Osteoblast (primary cell): ENCODE measurements at regions not wholly inside any gene's neighbourhood (a gene's known extent, or its start where the extent isn't known, plus 50 kb on each side); places are given as distances from the start of the nearest gene placed in this dataset.

ENCODE experiments used
- DNase-seq: peaks from one replicate; pipeline ENCODE4 v3.0.0; 2011; ENCODE audit warnings: low spot score, mixed read lengths; ENCODE audit not compliant: insufficient read length; ENCODE audit errors: missing footprints
- H2AFZ ChIP-seq: 2 replicates; pipeline ENCODE4 v1.6.0; 2011; ENCODE audit warnings: mild to moderate bottlenecking, low read length
- H3K27ac ChIP-seq: 2 replicates; pipeline ENCODE4 v1.5.1; 2011; ENCODE audit warnings: mild to moderate bottlenecking, low read depth, low read length, moderate library complexity
- H3K27me3 ChIP-seq: 2 replicates; pipeline ENCODE4 v1.6.0; 2012; ENCODE audit warnings: mild to moderate bottlenecking, control low read depth, inconsistent platforms, low read length, moderate library complexity; ENCODE audit not compliant: insufficient read depth
- H3K36me3 ChIP-seq: 2 replicates; pipeline ENCODE4 v1.5.1; 2011; ENCODE audit warnings: mild to moderate bottlenecking, low read length, control low read depth, moderate library complexity; ENCODE audit not compliant: insufficient read depth
- H3K4me1 ChIP-seq: 2 replicates; pipeline ENCODE4 v1.5.1; 2011; ENCODE audit warnings: mild to moderate bottlenecking, low read length, control low read depth, moderate library complexity; ENCODE audit not compliant: insufficient read depth
- H3K4me2 ChIP-seq: 2 replicates; pipeline ENCODE4 v1.6.0; 2011; ENCODE audit warnings: mild to moderate bottlenecking, low read length; ENCODE audit not compliant: insufficient read depth
- H3K4me3 ChIP-seq: fragments of 200-600 bp; sonication (generic); 3 replicates; pipeline ENCODE4 v1.5.1; 2012; ENCODE audit warnings: mild to moderate bottlenecking, low read length, inconsistent platforms; ENCODE audit not compliant: insufficient read depth
- H3K79me2 ChIP-seq: 2 replicates; pipeline ENCODE4 v1.6.0; 2012; ENCODE audit warnings: mild to moderate bottlenecking, low read length, control low read depth, inconsistent platforms; ENCODE audit not compliant: insufficient read depth
- H3K9me3 ChIP-seq: 2 replicates; pipeline ENCODE4 v1.5.1; 2011; ENCODE audit warnings: low read depth, low read length, control low read depth
- H4K20me1 ChIP-seq: 2 replicates; pipeline ENCODE4 v1.6.0; 2012; ENCODE audit warnings: mild to moderate bottlenecking, low read length, control low read depth; ENCODE audit not compliant: insufficient read depth
- TF ChIP-seq, protein P1 (sequence below): IDR thresholded peaks from 2 replicates; pipeline ENCODE4 v1.5.1; 2011; ENCODE audit warnings: mild to moderate bottlenecking, low read depth, low read length, moderate library complexity; ENCODE audit errors: extremely low read depth

DNA sequence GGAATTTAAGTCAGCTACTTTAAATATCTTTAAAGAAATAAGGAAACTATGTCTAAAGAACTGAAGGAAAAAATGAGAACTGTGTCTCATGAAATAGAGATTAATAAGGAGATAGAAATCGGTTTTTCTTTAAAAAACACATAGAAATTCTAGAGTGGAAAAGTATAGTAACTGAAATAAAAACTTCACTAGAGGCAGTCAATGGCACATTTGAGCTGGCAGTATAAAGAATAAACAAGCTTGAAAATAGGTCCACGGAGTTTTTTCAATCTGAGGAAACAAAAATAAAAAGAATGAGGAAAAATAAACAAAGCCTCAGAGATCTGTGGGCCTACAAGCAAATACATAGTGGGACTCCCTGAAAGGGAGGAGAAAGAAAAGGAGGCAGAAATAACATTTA lies 127.5 kb downstream of the TWIST2 start:
- H3K4me2 ChIP-seq, result no peak overlapping the region
- H3K36me3 ChIP-seq, result no peaks in the 10 kb centered on the region
- no peak for DNase-seq
- H4K20me1 ChIP-seq, result no peaks in the 10 kb centered on the region
- no peak overlapping the region for H3K27ac ChIP-seq
- no peak overlapping the region for H2AFZ ChIP-seq
- no peak overlapping the region for H3K4me3 ChIP-seq
- no peaks in the 10 kb centered on the region for H3K9me3 ChIP-seq
- no peaks in the 10 kb centered on the region for H3K27me3 ChIP-seq
- peaks cover 21% of the 10 kb centered on the region for H3K4me1 ChIP-seq
- no peaks in the 10 kb centered on the region for H3K79me2 ChIP-seq
- TF ChIP-seq, protein P1, sequence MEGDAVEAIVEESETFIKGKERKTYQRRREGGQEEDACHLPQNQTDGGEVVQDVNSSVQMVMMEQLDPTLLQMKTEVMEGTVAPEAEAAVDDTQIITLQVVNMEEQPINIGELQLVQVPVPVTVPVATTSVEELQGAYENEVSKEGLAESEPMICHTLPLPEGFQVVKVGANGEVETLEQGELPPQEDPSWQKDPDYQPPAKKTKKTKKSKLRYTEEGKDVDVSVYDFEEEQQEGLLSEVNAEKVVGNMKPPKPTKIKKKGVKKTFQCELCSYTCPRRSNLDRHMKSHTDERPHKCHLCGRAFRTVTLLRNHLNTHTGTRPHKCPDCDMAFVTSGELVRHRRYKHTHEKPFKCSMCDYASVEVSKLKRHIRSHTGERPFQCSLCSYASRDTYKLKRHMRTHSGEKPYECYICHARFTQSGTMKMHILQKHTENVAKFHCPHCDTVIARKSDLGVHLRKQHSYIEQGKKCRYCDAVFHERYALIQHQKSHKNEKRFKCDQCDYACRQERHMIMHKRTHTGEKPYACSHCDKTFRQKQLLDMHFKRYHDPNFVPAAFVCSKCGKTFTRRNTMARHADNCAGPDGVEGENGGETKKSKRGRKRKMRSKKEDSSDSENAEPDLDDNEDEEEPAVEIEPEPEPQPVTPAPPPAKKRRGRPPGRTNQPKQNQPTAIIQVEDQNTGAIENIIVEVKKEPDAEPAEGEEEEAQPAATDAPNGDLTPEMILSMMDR, result no peak

DNA sequence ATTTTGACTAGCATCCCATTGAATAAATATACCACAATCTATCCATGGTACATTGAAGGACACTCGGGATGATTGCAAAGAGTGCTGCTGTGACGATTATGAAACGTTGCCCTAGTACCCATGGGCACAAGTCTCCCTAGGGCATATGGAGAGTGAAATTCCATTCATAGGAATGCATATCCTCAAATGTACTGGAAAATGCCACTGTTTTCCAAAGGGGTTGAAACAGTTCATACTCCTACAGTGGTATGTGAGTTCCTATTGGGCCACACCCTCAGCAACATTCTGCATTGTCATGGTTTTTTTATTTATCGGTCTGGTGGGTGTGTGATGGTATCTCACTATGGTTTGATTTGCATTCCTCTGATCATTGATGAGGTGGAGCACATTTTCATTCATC lies 130.6 kb downstream of the TWIST2 start:
- Histone ChIP-seq H3K4me1 (peaks cover 16% of the 10 kb centered on the region), H3K4me3 (no peak overlapping the region), H3K27ac (no peak overlapping the region), H4K20me1 (no peaks in the 10 kb centered on the region), H2AFZ (no peak overlapping the region), H3K27me3 (no peaks in the 10 kb centered on the region), H3K79me2 (no peaks in the 10 kb centered on the region), H3K9me3 (no peaks in the 10 kb centered on the region), H3K36me3 (no peaks in the 10 kb centered on the region), H3K4me2 (no peak overlapping the region)
- TF ChIP-seq, protein P1, result no peak
- DNase-seq, result no peak

DNA sequence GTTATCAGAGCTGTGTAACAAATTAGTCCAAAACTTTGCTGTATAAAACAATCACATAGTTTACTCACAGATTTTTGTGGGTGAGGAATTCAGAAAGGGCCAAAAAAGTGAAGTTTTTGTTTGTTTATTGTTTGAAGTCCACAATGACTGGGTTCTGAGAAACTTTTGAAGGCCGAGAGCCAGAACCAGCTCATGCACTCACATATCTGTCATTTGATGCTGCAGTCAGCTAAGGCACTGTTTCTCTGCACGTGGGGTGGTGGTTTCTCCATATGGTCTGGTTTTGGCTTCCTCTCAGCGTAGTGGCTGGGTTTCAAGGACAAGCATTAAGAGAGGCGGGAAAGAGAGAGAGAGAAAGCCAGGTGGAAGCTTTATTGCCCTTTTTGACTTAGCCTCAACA lies 131.8 kb downstream of the TWIST2 start:
- Histone ChIP-seq H3K36me3 (no peaks in the 10 kb centered on the region), H3K79me2 (no peaks in the 10 kb centered on the region), H3K4me3 (no peak overlapping the region), H3K4me2 (no peak overlapping the region), H3K9me3 (no peaks in the 10 kb centered on the region), H2AFZ (no peak overlapping the region), H3K27ac (no peak overlapping the region), H3K27me3 (no peaks in the 10 kb centered on the region), H3K4me1 (peaks cover 5% of the 10 kb centered on the region), H4K20me1 (no peaks in the 10 kb centered on the region)
- no peak for DNase-seq
- TF ChIP-seq, protein P1, result no peak

DNA sequence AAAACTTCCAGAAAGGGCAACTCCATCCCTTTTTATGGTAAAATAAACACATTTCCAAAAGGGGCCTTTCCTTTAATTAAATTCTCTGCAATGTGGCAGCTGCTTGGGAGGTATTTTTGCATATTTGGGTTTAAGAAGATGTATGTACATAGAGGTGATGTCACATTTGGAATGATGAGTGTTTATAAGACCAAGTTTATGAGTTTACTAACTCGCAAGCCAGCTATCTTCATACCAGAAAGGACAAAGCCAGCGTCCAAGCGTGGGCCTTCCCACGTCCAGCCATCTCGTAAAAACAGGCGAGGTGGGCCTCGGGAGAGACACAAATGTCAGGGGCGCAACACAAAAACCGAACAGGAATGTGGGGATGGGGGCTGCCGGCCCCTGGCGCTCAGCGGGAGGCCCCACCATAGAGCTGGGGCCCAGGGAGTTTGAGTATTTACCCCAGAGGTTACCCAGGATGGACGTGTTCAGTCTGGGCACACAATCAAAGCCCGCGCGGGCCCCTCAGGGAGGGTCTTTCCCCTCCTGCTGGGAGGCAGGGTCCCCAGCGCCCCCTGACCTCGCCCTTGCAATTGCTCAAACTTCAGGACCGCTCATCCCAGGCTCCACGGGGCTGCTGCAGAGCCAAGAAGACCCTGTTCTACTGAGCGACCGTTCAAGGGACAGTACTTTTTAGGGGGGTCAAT lies 137.3 kb downstream of the TWIST2 start:
- Histone ChIP-seq H3K4me2 (no peak overlapping the region), H3K79me2 (no peaks in the 10 kb centered on the region)

More for the DNA sequence above, 137.3 kb downstream of the TWIST2 start:
- no peak overlapping the region for H2AFZ ChIP-seq
- no peaks in the 10 kb centered on the region for H3K9me3 ChIP-seq
- no peaks in the 10 kb centered on the region for H3K36me3 ChIP-seq
- H3K27ac ChIP-seq, result no peak overlapping the region
- no peak for DNase-seq
- H4K20me1 ChIP-seq, result no peaks in the 10 kb centered on the region
- no peak overlapping the region for H3K4me3 ChIP-seq
- H3K4me1 ChIP-seq, result no peaks in the 10 kb centered on the region
- H3K27me3 ChIP-seq, result peaks cover 6% of the 10 kb centered on the region
- TF ChIP-seq, protein P1, result no peak
